ENCODE measurements at regions not wholly inside any gene's neighbourhood (a gene's known extent, or its start where the extent isn't known, plus 50 kb on each side); places are given as distances from the start of the nearest gene placed in this dataset.

GRCh38 chr10:117804470-117805011 is 242.2 kb downstream of the RAB11FIP2 start:
- H3K27ac ChIP-seq (ENCODE audit: low read depth), result no peak overlapping the region
- H3K4me2 ChIP-seq, result no peak overlapping the region
- no peaks in the 10 kb centered on the region for H3K27me3 ChIP-seq (ENCODE audit: insufficient read depth)
- no peaks in the 10 kb centered on the region for H3K79me2 ChIP-seq (replicated peaks; ENCODE audit: insufficient read depth)
- H2AFZ ChIP-seq, result 0 out of 2 replicates have a peak overlapping the region, but pooled peaks have one; percentile 18
- no peaks in the 10 kb centered on the region for H3K36me3 ChIP-seq (ENCODE audit: insufficient read depth)
- no peaks in the 10 kb centered on the region for H4K20me1 ChIP-seq (replicated peaks; ENCODE audit: insufficient read depth)
- no peaks in the 10 kb centered on the region for H3F3A ChIP-seq (replicated peaks; ENCODE audit: low read depth)
- Mint-ChIP-seq H3K27ac (no peak overlapping the region), H3K9me3 (peaks cover 6% of the 10 kb centered on the region; the same call in 1 of the 3 replicates), H3K4me1 (0 out of 3 replicates have a peak, but pooled peaks cover 5% of the 10 kb centered on the region), H3K36me3 (ENCODE audit: low read depth) (peaks cover under 1% of the 10 kb centered on the region; the same call in 1 of the 3 replicates), H3K27me3 (ENCODE audit: insufficient read depth, low read depth, poor library complexity) (peaks cover 4% of the 10 kb centered on the region), H3K4me3 (no peak overlapping the region)
- no peak overlapping the region for H3K4me3 ChIP-seq
- TF ChIP-seq EZH2 (IDR thresholded peaks at IDR 0.05; ENCODE audit: low read depth, unreplicated experiment), result no peak
- TF ChIP-seq NANOG (IDR thresholded peaks at IDR 0.05; ENCODE audit: borderline replicate concordance), result no peak
- no peak for TF ChIP-seq CREB1 (CRISPR knock-in tag; IDR thresholded peaks at IDR 0.05; ENCODE audit: low read depth)
- no peak for TF ChIP-seq ZNF331 (CRISPR knock-in tag; IDR thresholded peaks at IDR 0.05; ENCODE audit: low read depth)
- no peak for TF ChIP-seq POLR2AphosphoS5 (IDR thresholded peaks at IDR 0.05; ENCODE audit: low read depth)
- no peak for TF ChIP-seq JUNB (IDR thresholded peaks at IDR 0.05; ENCODE audit: unreplicated experiment)
- TF ChIP-seq EZH2phosphoT487 (IDR thresholded peaks at IDR 0.05; ENCODE audit: unreplicated experiment), result no peak
- TF ChIP-seq, protein P1, sequence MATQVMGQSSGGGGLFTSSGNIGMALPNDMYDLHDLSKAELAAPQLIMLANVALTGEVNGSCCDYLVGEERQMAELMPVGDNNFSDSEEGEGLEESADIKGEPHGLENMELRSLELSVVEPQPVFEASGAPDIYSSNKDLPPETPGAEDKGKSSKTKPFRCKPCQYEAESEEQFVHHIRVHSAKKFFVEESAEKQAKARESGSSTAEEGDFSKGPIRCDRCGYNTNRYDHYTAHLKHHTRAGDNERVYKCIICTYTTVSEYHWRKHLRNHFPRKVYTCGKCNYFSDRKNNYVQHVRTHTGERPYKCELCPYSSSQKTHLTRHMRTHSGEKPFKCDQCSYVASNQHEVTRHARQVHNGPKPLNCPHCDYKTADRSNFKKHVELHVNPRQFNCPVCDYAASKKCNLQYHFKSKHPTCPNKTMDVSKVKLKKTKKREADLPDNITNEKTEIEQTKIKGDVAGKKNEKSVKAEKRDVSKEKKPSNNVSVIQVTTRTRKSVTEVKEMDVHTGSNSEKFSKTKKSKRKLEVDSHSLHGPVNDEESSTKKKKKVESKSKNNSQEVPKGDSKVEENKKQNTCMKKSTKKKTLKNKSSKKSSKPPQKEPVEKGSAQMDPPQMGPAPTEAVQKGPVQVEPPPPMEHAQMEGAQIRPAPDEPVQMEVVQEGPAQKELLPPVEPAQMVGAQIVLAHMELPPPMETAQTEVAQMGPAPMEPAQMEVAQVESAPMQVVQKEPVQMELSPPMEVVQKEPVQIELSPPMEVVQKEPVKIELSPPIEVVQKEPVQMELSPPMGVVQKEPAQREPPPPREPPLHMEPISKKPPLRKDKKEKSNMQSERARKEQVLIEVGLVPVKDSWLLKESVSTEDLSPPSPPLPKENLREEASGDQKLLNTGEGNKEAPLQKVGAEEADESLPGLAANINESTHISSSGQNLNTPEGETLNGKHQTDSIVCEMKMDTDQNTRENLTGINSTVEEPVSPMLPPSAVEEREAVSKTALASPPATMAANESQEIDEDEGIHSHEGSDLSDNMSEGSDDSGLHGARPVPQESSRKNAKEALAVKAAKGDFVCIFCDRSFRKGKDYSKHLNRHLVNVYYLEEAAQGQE (IDR thresholded peaks at IDR 0.05; ENCODE audit: unreplicated experiment), result no peak
- no peak for TF ChIP-seq ZNF114 (CRISPR knock-in tag; IDR thresholded peaks at IDR 0.05)
- TF ChIP-seq STAT1 (IDR thresholded peaks at IDR 0.05; ENCODE audit: unreplicated experiment), result no peak
- TF ChIP-seq ETS1 (IDR thresholded peaks at IDR 0.05), result no peak
- TF ChIP-seq ZNF462 (CRISPR knock-in tag; IDR thresholded peaks at IDR 0.05), result no peak
- TF ChIP-seq, protein P2, sequence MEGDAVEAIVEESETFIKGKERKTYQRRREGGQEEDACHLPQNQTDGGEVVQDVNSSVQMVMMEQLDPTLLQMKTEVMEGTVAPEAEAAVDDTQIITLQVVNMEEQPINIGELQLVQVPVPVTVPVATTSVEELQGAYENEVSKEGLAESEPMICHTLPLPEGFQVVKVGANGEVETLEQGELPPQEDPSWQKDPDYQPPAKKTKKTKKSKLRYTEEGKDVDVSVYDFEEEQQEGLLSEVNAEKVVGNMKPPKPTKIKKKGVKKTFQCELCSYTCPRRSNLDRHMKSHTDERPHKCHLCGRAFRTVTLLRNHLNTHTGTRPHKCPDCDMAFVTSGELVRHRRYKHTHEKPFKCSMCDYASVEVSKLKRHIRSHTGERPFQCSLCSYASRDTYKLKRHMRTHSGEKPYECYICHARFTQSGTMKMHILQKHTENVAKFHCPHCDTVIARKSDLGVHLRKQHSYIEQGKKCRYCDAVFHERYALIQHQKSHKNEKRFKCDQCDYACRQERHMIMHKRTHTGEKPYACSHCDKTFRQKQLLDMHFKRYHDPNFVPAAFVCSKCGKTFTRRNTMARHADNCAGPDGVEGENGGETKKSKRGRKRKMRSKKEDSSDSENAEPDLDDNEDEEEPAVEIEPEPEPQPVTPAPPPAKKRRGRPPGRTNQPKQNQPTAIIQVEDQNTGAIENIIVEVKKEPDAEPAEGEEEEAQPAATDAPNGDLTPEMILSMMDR (conservative IDR thresholded peaks at IDR 0.05; ENCODE audit: low read depth in 2 of 2), result no peak
- ATAC-seq (no peak), DNase-seq (ENCODE audit: low spot score) (no peak)
- no peaks in the 10 kb centered on the region for H3K9me2 ChIP-seq (ENCODE audit: insufficient read depth)
- no peaks in the 10 kb centered on the region for H3K4me1 ChIP-seq (ENCODE audit: insufficient read depth)

Data from GM23338 (cell line).